A549 (cell line): ENCODE measurements at regions not wholly inside any gene's neighbourhood (a gene's known extent, or its start where the extent isn't known, plus 50 kb on each side); places are given as distances from the start of the nearest gene placed in this dataset.

ENCODE experiments used
- ATAC-seq, 2 experiments: fragments of 200-7000 bp in 1 of 2; fragments of >200 bp in 1 of 2; cut with Nextera tagmentation in 1 of 2; cut with Tn5 transposase in 1 of 2; 3 replicates each; pipeline versions ENCODE4 v1.8.0 to v1.9.1; 2018 to 2020; ENCODE audit warnings: mild to moderate bottlenecking in 1 of 2, moderate library complexity in 1 of 2
- CTCF ChIA-PET: fragments of 300-600 bp; sonication (Branson Sonifier 250); formaldehyde crosslinking; extraction: SDS; loops from one replicate; lab custom pipeline; 2021; ENCODE audit warnings: antibody characterized with exemption, inconsistent platforms; lab: Yijun Ruan, JAX
- POLR2A ChIA-PET: fragments of 350-600 bp; formaldehyde crosslinking; extraction: SDS; loops from one replicate; lab custom pipeline; 2021; ENCODE audit warnings: antibody characterized with exemption, inconsistent platforms; lab: Yijun Ruan, JAX
- DNase-seq, 2 experiments: peaks; one replicate each; pipeline versions ENCODE4 v3.0.0 to v3.0.0-alpha.2; 2011 to 2016; ENCODE audit warnings: low read depth in 1 of 2, low spot score in 1 of 2
- FAIRE-seq: peaks from 2 replicates; lab custom pipeline; 2011; peaks lifted over from hg19 to GRCh38; lab: Jason Lieb, UNC
- H3K27ac ChIP-seq, 2 experiments: fragments of >200 bp; sonication (Bioruptor Twin); formaldehyde crosslinking; 3 replicates each; pipeline ENCODE4 v1.5.1; 2016 to 2017
- H3K4me1 ChIP-seq: fragments of >200 bp; sonication (Bioruptor Twin); formaldehyde crosslinking; 3 replicates; pipeline ENCODE4 v1.6.1; 2016
- H3K4me2 ChIP-seq: fragments of >200 bp; sonication (Bioruptor Twin); formaldehyde crosslinking; 3 replicates; pipeline ENCODE4 v1.6.1; 2016
- H3K4me3 ChIP-seq: fragments of >200 bp; sonication (Bioruptor Twin); formaldehyde crosslinking; 3 replicates; pipeline ENCODE4 v1.5.1; 2016
- H3K9me3 ChIP-seq: fragments of >200 bp; sonication (Bioruptor Twin); formaldehyde crosslinking; 3 replicates; pipeline ENCODE4 v1.6.1; 2016
- BHLHE40 ChIP-seq: IDR thresholded peaks from 2 replicates; pipeline ENCODE4 v1.6.1; 2012; ENCODE audit warnings: low read depth, low read length, inconsistent platforms
- E2F6 ChIP-seq: IDR thresholded peaks from 2 replicates; pipeline ENCODE4 v1.6.1; 2012; ENCODE audit warnings: low read depth, borderline replicate concordance
- EHF ChIP-seq: fragments of 250-450 bp; sonication (Bioruptor Pico); IDR thresholded peaks from 2 replicates; pipeline ENCODE4 v1.5.0; 2020; ENCODE audit warnings: mild to moderate bottlenecking
- EP300 ChIP-seq, 2 experiments: fragments of >200 bp; sonication (Bioruptor Twin); formaldehyde crosslinking; IDR thresholded peaks; 2 replicates in 1 of 2; 3 replicates in 1 of 2; pipeline ENCODE4 v1.6.1; 2016 to 2017
- FOSB ChIP-seq: fragments of 250-450 bp; sonication (Bioruptor Pico); IDR thresholded peaks from 2 replicates; pipeline ENCODE4 v1.5.0; 2020; ENCODE audit warnings: mild to moderate bottlenecking, moderate library complexity
- FOXS1 ChIP-seq: fragments of 250-450 bp; sonication (Bioruptor Pico); IDR thresholded peaks from 2 replicates; pipeline ENCODE4 v1.5.0; 2020; ENCODE audit warnings: mild to moderate bottlenecking, moderate library complexity
- GATA3 ChIP-seq: IDR thresholded peaks from 2 replicates; pipeline ENCODE4 v1.6.1; 2012; ENCODE audit warnings: borderline replicate concordance
- HDAC2 ChIP-seq: fragments of 200-600 bp; sonication (generic); IDR thresholded peaks from 2 replicates; pipeline ENCODE4 v1.6.1; 2016
- HMGXB4 ChIP-seq: fragments of 250-450 bp; sonication (Bioruptor Pico); IDR thresholded peaks from 2 replicates; pipeline ENCODE4 v1.5.0; 2021; ENCODE audit warnings: mild to moderate bottlenecking, moderate library complexity, borderline replicate concordance
- HOXA7 ChIP-seq: fragments of 250-450 bp; sonication (Bioruptor Pico); IDR thresholded peaks from 2 replicates; pipeline ENCODE4 v1.5.0; 2020; ENCODE audit warnings: mild to moderate bottlenecking, moderate library complexity
- MAFK ChIP-seq: fragments of 450-650 bp; IDR thresholded peaks from 2 replicates; pipeline ENCODE4 v1.6.1; 2014; ENCODE audit not compliant: partially characterized antibody
- MAX ChIP-seq: IDR thresholded peaks from 2 replicates; pipeline ENCODE4 v1.6.1; 2012
- NPAS2 ChIP-seq: fragments of 250-450 bp; sonication (Bioruptor Pico); IDR thresholded peaks from 2 replicates; pipeline ENCODE4 v1.8.0; 2022; ENCODE audit warnings: mild to moderate bottlenecking, moderate library complexity, borderline replicate concordance
- NR3C1 ChIP-seq: fragments of >200 bp; sonication (Bioruptor Twin); formaldehyde crosslinking; IDR thresholded peaks from 3 replicates; pipeline ENCODE4 v1.6.1; 2017
- PBX3 ChIP-seq: IDR thresholded peaks from 2 replicates; pipeline ENCODE4 v1.6.1; 2012
- RAD21 ChIP-seq, 2 experiments: fragments of >200 bp in 1 of 2; sonication (Bioruptor Twin) in 1 of 2; formaldehyde crosslinking in 1 of 2; IDR thresholded peaks in 1 of 2; conservative IDR thresholded peaks in 1 of 2; 2 replicates in 1 of 2; 3 replicates in 1 of 2; pipeline ENCODE4 v1.6.1; 2012 to 2018; ENCODE audit warnings: inconsistent platforms in 1 of 2
- RARB ChIP-seq: fragments of 250-450 bp; sonication (Bioruptor Pico); IDR thresholded peaks from 2 replicates; pipeline ENCODE4 v1.8.0; 2021; ENCODE audit warnings: mild to moderate bottlenecking, moderate library complexity
- RCOR1 ChIP-seq: fragments of 150-350 bp; IDR thresholded peaks from 2 replicates; pipeline ENCODE4 v1.6.1; 2014; ENCODE audit warnings: antibody characterized with exemption, low read length, low read depth
- RNF2 ChIP-seq: fragments of 200-600 bp; sonication (generic); IDR thresholded peaks from 2 replicates; pipeline ENCODE4 v1.6.1; 2016; ENCODE audit warnings: low read depth, mild to moderate bottlenecking, antibody characterized with exemption, moderate library complexity, borderline replicate concordance
- SMC3 ChIP-seq: fragments of >200 bp; sonication (Bioruptor Twin); formaldehyde crosslinking; IDR thresholded peaks from 3 replicates; pipeline ENCODE4 v1.6.1; 2018; ENCODE audit warnings: inconsistent platforms
- TP53 ChIP-seq: fragments of 250-450 bp; sonication (Bioruptor Pico); IDR thresholded peaks from 2 replicates; pipeline ENCODE4 v1.5.0; 2021; ENCODE audit warnings: mild to moderate bottlenecking, moderate library complexity
- ZC3H11A ChIP-seq: fragments of 450-650 bp; IDR thresholded peaks from 2 replicates; pipeline ENCODE4 v1.6.1; 2014; ENCODE audit warnings: antibody characterized with exemption, mild to moderate bottlenecking
- WGBS: methylation state at CpG from one replicate; pipeline ENCODE4 v1.1.6; 2017; ENCODE audit errors: missing lambda C conversion rate; 5-methylcytosine and 5-hydroxymethylcytosine counted together

GRCh38 chr2:150160058-150160457, 327.4 kb downstream of the RND3 start (continued):
- TF ChIP-seq MAX (no peak), HOXA7 (CRISPR knock-in tag) (no peak)

GRCh38 chr2:150159300-150159699, 328.2 kb downstream of the RND3 start:
- ChIA-PET CTCF (interaction anchor here (0.6 to 0.8 kb wide), 2 partner anchors 9 to 1881 kb away, joined by 3 read pairs; no protein-coding TSS in a partner anchor), POLR2A (no interaction called here)
- peaks cover 33% of the 10 kb centered on the region for H3K4me1 ChIP-seq
- H3K9me3 ChIP-seq = 0 out of 3 replicates have a peak, but pooled peaks cover 5% of the 10 kb centered on the region
- no peak overlapping the region for H3K27ac ChIP-seq
- TF ChIP-seq FOSB (CRISPR knock-in tag) (no peak), NR3C1 (no peak), PBX3 (no peak), FOXS1 (no peak), MAFK (no peak), ZC3H11A (no peak), SMC3 (no peak)
- FAIRE-seq (no peak), DNase-seq (no peak), ATAC-seq (no peak)
- H3K4me2 ChIP-seq = no peak overlapping the region
- WGBS = 95% methylated on average over 4 of the region's 4 CpGs
- H3K4me3 ChIP-seq = no peak overlapping the region

- H3K4me2 ChIP-seq = peak overlapping the region; percentile 48
- H3K4me1 ChIP-seq = peaks cover 42% of the 10 kb centered on the region
- CTCF ChIA-PET = interaction anchor here (1.0 to 1.2 kb wide), 2 partner anchors 12 to 357 kb away, joined by 3 to 4 read pairs; no protein-coding TSS in a partner anchor
- WGBS = 8% methylated on average over 2 of the region's 2 CpGs
- DNase-seq (no peak), FAIRE-seq (peak; percentile 49), ATAC-seq (peak in 1 of 2 experiments; percentile 62; a peak in 4 of 6 replicates)
- peak overlapping the region; percentile 63 to 76 for H3K27ac ChIP-seq
- no peak overlapping the region for H3K4me3 ChIP-seq
- POLR2A ChIA-PET = no interaction called here
- 0 out of 3 replicates have a peak, but pooled peaks cover 5% of the 10 kb centered on the region for H3K9me3 ChIP-seq
- TF ChIP-seq MAX = peak; percentile 30; the same call in 1 of the 2 replicates
- TF ChIP-seq HDAC2 = no peak
- TF ChIP-seq HMGXB4 (CRISPR knock-in tag) = no peak
- TF ChIP-seq E2F6 = no peak; the same call in 1 of the 2 replicates
- TF ChIP-seq BHLHE40 = no peak
- TF ChIP-seq TP53 (CRISPR knock-in tag) = no peak
- TF ChIP-seq RAD21 (conservative IDR thresholded peaks at IDR 0.05 in 1 of 2, IDR thresholded peaks at IDR 0.05 in 1 of 2) = no peak
- TF ChIP-seq RNF2 = no peak
- no peak for TF ChIP-seq EHF
- no peak for TF ChIP-seq NPAS2 (CRISPR knock-in tag)
- no peak for TF ChIP-seq FOSB (CRISPR knock-in tag)
- no peak for TF ChIP-seq RARB (CRISPR knock-in tag)
- peak; percentile 42; the same call in 1 of the 2 replicates for TF ChIP-seq GATA3
- TF ChIP-seq RCOR1 = no peak
- TF ChIP-seq FOXS1 = no peak
- TF ChIP-seq EP300 (IDR thresholded peaks at IDR 0.05) = peak in 1 of 2 experiments; percentile 57; a peak in 1 of 5 replicates
Observed at GRCh38 chr2:150156876-150157275, 330.6 kb downstream of the RND3 start.
